ENCODE measurements at regions not wholly inside any gene's neighbourhood (a gene's known extent, or its start where the extent isn't known, plus 50 kb on each side); places are given as distances from the start of the nearest gene placed in this dataset.

- DNase-seq: no peak
Measured at GRCh38 chr9:115912086-115912485, 241.5 kb upstream of the PAPPA start.

- no peak for DNase-seq
Measured at GRCh38 chr9:115913696-115914095, 239.9 kb upstream of the PAPPA start.

- DNase-seq: no peak
Measured at GRCh38 chr9:115914291-115914690, 239.3 kb upstream of the PAPPA start.

GRCh38 chr9:115921301-115921700 lies 232.3 kb upstream of the PAPPA start:
- DNase-seq: no peak

- no peak for DNase-seq
Measured at GRCh38 chr9:115922444-115922843, 231.1 kb upstream of the PAPPA start.

- no peak for DNase-seq
Measured at GRCh38 chr9:115923410-115923809, 230.2 kb upstream of the PAPPA start.

GRCh38 chr9:115923903-115924668 lies 229.5 kb upstream of the PAPPA start:
- DNase-seq: no peak

- no peak for DNase-seq
Measured at GRCh38 chr9:115924669-115924987, 229.0 kb upstream of the PAPPA start.

- no peak for DNase-seq
Measured at GRCh38 chr9:115925424-115925823, 228.2 kb upstream of the PAPPA start.

- DNase-seq: no peak
Measured at GRCh38 chr9:115930472-115930871, 223.1 kb upstream of the PAPPA start.

- DNase-seq: no peak
Measured at GRCh38 chr9:115938479-115938878, 215.1 kb upstream of the PAPPA start.

GRCh38 chr9:115939065-115939765 lies 214.4 kb upstream of the PAPPA start:
- no peak for DNase-seq

- no peak for DNase-seq
Measured at GRCh38 chr9:115941561-115942315, 211.9 kb upstream of the PAPPA start.

GRCh38 chr9:115943431-115944165 lies 210.0 kb upstream of the PAPPA start:
- DNase-seq: no peak

- DNase-seq: peak; percentile 43 to 57
Measured at GRCh38 chr9:115944166-115944948, 209.2 kb upstream of the PAPPA start.

- no peak for DNase-seq
Measured at GRCh38 chr9:115945009-115945431, 208.6 kb upstream of the PAPPA start.

- peak; percentile 35 to 46 for DNase-seq
Measured at GRCh38 chr9:115946530-115946929, 207.1 kb upstream of the PAPPA start.

GRCh38 chr9:115951977-115952376 lies 201.6 kb upstream of the PAPPA start:
- no peak for DNase-seq

GRCh38 chr9:115952430-115953292 lies 200.9 kb upstream of the PAPPA start:
- DNase-seq: no peak

GRCh38 chr9:115956371-115956770 lies 197.2 kb upstream of the PAPPA start:
- DNase-seq: no peak

GRCh38 chr9:115957585-115957984 lies 196.0 kb upstream of the PAPPA start:
- DNase-seq: no peak
